DLD1 (cell line): ENCODE measurements at regions not wholly inside any gene's neighbourhood (a gene's known extent, or its start where the extent isn't known, plus 50 kb on each side); places are given as distances from the start of the nearest gene placed in this dataset.

Experiments
- in situ Hi-C: cut with HindIII; loops from 2 replicates; pipeline ENCODE4 v1.10.0; 2017; ENCODE audit warnings: low sequenced_read_pairs

DNA sequence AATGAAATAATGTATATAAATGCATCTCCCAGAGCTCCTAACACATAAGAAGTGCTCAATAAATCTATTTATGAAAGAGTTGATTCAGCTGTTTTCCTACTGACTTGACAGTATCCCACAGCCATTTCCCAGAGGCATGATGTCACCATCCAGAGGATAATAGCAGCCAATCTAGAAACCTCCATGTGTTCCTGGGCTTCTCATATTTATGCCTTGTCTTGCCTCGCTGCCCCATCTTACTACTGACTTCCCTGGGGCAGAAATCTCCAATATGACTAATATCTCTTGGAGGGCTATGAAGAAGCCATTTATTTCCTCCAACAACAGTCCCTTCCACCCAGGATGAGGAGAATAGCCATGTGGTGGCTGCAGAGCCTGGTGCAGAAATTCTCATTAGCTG, 115.4 kb upstream of the NAV2 start:
- in situ Hi-C loops = no loop called here

DNA sequence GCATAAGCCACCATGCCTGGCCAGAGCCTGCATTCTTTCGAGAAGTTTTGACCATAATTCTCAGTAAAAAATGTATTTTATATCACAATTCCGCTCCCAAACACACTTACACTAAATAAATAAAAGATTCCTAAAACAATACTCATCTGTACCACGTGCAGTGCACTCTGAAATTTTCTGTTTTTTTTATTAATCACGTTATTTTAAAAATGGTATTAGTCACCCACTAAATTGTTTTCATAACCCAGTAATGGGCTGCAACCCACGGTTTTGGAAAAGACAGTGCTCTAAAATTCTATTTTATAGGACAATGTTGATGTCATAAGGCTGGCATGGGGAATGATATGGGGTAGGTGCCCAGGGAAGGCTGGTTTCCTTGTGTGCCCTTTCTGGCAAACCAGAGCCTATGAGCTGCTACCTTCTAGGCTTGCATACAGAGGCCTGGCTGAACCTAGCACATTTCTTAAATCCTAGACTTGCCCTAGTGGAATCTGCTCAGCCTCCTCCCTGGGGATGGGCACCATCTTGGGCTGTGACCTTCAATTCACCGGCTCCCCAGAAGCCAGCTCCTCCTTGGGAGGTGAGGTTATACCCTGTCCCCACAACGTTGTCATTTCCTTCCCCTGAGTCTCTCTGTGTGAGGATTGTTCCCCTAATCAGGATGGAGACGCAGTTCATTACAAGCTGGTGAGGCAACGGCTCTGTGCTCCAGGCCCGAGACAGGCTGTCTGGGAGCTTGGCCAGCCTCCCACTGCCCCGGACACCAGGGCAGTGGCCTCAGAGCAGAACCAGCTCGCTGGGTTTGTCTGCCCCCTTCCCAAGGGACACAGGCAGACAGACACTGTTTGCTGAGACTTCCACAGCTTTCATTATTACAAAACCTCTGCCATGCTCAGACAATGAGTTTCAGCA, 116.5 kb upstream of the NAV2 start:
- in situ Hi-C loops = no loop called here

DNA sequence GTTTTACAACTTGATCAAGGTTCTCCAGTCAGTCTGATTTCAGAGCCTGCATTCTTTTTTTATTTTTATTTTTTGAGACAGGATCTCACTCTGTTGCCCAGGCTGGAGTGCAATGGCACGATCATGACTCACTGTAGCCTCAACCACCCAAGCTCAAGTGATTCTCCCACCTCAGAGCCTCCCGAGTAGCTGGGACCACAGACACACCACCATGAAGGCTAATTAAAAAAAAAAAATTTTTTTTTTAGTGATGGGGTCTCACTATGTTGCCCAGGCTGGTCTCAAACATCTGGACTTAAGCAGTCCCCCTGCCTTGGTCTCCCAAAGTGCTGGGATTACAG, 117.2 kb upstream of the NAV2 start:
- in situ Hi-C loops = no loop called here

DNA sequence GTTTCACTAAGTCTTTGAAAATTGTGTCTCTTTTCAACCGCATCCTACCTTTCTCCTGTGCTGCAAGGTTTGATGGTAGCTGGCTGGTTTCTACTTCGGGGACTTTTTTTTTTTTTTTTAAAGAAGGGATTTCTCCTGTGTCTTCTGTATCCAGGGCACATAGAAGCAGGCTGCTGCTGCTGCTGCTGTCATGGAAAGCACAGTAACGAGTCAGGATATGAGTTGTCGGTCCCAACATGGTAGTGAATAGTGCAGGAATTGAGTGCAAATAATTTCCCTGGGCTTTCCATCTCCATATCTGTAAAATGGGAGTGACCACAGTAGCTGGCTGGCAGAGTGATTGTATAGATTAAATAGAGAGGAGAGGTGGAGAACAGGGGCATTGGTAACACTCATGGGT, 118.3 kb upstream of the NAV2 start:
- in situ Hi-C loops = no loop called here

DNA sequence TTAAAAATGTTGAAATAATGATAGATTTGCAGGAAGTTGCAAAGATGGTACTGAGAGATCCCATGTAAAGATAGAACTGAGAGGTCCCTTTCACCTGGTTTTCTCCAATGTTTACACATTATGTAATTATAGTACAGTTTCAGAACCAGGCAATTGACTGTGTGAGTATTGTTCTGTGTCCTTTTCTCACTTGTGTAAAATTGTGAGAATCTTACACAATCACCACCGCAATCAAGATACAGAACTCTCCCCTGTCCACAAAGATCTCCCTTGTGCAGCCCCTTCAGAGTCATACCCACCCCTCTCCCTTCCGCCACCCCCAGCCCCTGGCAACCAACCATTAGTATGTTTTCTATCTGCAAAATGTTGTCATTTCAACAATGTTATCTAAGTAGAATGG, 119.8 kb upstream of the NAV2 start:
- in situ Hi-C loops = no loop called here

DNA sequence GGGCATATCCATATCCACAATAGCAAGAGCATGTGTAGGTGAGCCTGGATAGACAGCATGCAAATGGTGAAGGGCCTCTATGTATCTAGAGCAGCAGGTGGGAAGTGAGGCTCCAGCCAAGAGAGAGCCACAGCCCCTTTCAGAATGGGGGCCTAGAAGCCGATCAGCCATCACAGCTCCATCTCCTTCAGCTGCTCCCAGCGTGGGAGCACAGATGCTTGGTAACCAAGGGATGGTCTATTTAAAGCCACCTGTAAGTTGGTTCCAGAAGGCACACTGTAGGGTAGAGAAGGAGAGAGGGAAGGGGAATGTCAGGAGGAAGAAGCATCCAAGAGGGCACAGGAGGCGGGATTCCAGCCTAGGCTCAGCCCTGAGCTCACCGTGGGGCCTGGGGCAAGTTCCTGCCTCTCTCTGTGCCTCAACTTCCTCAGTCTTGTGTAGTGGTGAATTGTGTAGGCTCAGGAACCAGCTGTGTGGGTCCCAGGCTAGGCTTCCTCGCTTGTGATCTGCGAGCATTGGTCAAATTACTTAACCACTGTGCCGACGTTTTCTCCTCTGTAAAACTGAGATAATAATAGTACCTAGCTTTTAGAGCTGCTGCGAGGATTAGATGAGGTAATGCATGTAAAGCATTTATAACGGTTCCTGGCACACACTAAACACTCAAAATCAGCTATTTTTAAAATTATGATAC, 122.9 kb upstream of the NAV2 start:
- in situ Hi-C loops = no loop called here

DNA sequence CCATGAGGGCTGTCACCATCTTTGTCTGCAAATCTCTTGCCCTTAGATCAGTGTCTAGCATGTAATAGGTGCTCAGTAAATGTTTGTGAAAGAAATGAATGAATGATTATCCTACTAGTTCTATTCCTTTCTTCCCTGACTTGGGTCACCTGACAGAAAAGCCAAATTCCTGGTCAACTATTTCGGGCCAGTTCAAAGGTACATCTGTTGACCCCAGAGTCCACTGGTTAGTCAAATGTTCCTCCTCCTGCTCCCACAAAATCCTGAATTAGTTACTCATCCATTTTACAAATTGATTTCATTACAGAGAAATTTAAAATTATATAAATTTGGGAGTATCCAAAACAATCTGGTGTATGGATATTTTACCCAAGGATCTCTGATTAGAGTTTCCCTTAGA, 124.7 kb upstream of the NAV2 start:
- in situ Hi-C loops = no loop called here

DNA sequence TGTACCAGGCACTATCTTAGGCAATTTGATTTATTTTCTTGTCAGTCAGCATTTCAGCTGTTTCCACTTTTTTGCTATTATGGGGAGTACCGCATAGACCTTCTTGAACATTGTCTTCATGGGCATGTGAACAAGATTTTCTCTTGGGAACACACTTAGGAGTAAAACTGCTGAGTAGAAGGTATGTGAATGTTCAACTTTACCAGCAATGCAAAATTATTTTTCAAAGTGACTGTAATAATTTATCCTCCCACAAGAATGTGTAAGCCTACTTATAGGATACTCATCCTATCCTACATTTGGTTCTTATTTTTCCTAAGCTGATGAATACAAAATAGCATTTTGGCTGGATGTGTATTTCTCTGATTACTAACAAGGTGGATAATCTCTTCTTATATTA, 132.0 kb upstream of the NAV2 start:
- in situ Hi-C loops = no loop called here

DNA sequence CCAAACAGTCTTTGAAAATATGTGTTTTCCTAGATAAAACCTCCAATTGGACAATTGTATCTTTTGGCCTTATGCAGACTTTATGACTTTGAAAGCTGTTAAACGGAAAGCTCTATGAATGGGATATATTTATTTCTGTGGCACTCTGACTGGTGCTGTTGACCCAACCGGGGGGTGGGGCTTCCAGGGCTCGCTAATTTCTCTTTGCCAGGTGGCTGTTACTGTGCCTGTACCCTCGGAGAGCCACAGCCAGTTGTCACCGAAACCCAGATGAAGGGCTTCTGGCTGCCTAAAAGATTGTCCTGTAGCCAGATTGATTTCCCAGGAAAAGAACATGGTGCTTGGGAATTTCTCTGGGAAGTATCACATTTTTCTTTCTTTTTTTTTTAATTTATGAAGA, 132.7 kb upstream of the NAV2 start:
- in situ Hi-C loops = no loop called here

DNA sequence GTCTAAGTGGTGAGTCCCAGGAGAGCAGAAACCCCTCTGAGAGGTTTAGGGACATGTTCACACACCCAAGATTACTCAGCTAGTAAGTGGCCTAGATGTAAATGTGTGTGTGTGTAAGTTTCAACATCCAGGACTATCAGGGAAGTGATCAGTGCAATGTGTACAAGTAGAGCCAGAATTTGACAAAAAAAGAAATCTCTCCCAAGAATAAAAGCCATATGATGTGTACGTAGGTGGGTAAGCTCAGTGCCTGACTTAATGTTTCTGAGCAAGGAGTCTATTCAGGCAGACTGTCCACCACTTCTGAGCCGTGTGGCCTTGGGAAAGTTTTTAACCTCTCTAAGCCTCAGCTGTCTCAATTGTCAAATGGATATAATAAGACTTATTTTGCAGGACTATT, 133.8 kb upstream of the NAV2 start:
- in situ Hi-C loops = no loop called here

DNA sequence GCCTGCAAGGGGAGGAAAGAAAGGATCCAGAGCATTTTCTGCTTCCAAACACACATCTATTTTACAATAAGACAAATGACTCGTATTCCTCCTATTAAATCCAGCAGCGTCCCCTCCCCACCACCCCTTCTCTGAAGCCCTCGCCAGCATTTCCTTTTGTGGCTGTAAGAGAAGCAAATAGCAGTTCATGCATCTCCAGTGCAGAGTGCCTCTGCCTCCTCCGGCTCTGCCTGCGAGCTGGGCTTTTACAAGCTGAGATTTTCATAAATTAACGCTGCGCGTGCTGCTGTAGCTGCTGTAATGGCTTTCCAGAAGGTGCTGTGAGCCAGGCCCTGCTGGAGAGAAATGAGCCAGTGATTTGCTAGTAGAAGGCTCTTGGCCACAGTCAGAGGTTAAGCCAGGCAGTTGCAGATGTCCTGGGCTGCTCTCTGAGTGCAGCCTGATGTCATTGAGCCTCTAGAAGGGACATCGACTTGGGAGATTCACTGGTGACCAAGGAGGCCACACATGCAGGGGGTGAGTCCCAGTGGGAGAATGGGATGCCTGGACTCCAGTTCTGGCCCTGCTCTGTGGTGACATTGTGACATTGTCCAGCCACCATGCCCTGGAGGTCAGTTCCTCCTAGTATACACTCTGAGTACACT, 134.5 kb upstream of the NAV2 start:
- in situ Hi-C loops = no loop called here

DNA sequence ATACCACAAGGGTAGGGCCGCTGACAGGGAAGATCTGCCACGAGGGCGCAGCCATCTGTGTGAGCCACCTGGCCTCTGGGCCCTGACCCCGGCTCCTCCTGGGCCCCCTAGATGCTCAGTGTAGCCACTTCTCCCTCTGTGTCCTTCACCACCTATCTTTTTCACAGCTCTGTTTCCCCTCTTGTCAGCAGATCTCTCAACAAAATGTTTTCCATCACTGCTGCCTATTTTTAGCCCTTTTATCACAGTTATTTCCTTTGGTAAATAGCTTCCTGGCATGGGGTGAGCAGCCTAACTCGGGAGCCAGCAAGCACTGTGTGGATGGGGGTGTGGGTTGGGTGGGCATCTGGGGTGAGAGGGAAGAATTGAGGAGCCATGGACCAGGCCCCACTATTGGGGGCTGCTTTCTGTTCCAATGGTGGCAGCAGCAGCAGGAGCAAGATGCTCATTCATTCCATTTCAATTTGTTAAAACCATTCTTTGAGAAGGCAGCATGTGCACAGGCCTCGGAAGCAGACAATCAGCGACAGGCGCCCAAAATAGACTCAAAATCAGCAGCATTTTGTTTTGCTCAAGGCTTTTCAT, 135.2 kb upstream of the NAV2 start:
- in situ Hi-C loops = no loop called here

DNA sequence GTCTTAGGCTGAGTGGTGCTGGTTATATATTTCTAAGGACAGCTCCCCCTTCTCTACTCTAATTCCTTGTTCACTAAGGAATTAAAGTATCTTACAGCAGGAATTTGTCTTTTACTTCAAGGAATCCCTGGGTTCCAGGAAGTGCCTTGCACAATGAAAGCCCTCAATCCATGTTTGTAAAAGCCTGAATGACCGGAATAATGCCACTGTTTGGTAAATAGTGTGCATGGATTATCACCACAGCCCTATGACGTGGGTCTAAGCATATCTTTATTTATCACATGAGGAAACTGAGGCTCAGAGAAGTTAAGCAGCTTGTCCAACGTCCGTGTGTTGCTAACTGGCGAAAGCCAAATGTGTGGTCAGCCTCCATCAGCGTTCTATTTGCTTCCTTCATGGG, 135.7 kb upstream of the NAV2 start:
- in situ Hi-C loops = no loop called here

DNA sequence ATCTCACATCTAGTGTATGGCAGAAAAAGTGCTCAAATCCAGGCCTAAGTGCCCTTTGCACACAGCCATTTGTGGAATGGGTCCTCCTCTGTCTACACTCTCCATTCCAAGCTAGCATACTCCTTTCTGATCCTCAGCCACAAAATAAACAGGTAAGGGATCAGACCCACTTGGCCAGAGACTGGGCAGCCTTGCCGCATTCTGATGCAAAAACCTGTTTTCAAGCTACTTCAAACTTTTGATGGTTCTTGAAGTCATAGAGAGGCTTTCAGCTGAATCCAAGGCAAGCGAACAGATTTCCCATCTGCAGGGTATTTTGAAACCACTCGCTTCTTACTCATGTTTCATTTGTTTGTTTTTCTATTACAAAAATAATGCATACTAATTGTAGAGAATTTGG, 136.6 kb upstream of the NAV2 start:
- in situ Hi-C loops = no loop called here

DNA sequence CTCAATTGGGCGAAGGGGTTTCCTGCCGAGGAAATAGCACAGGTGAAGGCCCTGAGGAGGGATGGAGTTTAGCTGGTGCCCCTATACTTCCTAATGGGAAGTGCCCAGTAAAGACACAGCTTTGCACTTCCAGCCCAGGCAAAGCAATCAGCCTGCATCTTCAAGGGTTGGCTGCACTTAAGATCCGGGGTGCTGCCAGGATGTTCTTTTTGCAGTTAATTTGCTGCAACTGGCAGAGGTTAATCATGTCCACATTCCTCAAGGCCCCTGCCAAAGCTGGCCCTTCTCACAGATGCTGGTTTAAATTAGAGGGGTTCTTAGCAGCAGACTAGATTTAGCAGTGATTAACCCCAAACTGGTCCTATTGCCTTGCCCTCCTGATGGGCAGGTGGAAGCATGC, 137.7 kb upstream of the NAV2 start:
- in situ Hi-C loops = loop anchor here (25.0 kb wide), 1 partner anchor 312 kb away; no protein-coding TSS in a partner anchor

DNA sequence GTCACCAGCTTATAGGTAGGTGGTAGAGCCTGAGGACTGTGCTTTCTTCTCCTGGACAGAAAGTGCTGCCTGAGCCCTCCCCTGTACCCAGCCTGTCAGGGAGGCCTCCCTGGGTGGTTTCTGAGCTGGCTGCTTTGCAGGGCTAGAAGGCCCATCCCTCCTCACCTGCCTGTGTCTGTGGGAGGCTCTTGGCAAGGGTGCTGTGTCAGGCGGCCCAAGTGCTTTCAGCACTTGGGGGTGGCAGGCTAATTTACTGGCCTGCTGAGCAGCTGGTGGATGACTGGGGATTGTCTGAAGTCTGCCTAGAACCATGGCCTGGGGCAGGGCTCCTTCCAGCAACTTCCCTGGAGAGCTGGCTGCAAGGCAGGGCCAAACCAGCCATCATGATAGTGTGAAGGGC, 139.0 kb upstream of the NAV2 start:
- in situ Hi-C loops = loop anchor here (25.0 kb wide), 1 partner anchor 314 kb away; no protein-coding TSS in a partner anchor

DNA sequence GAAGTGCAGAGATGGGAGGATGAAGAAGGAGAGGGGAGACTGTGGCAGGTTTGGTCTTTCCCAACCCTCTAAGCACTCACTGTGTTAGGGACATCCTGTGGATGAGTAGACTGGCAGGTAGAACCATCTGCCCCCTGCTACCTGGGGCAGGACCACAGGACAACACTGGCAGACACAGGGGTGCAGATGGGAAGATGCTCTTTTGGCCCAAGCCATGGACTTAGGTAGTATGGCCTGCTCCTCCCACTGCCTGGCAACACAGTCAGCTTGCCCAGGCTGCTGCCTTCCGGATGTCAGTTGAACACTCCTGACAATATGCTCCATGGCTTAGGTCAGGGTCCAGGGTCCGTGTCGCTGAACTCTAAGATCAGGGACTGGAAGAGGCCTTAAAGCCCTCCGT, 140.7 kb upstream of the NAV2 start:
- in situ Hi-C loops = loop anchor here (25.0 kb wide), 1 partner anchor 315 kb away; no protein-coding TSS in a partner anchor

DNA sequence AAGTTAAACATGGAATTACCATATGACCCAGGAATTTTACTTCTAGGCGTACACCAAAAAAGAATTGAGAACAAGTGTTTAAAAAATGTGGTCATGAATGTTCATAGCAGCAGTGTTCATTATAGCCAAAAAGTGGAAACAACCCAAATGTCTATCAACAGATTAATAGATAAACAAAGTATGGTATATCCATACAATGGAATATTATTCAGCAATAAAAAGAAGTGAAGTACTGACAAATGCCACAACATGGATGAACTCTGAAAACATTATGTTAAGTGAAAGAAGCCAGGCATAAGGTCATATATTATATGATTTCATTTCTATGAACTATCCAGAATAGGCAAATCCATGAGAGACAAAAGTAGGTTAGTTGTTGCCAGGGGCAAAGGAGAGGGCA, 141.7 kb upstream of the NAV2 start:
- in situ Hi-C loops = loop anchor here (25.0 kb wide), 1 partner anchor 316 kb away; no protein-coding TSS in a partner anchor

DNA sequence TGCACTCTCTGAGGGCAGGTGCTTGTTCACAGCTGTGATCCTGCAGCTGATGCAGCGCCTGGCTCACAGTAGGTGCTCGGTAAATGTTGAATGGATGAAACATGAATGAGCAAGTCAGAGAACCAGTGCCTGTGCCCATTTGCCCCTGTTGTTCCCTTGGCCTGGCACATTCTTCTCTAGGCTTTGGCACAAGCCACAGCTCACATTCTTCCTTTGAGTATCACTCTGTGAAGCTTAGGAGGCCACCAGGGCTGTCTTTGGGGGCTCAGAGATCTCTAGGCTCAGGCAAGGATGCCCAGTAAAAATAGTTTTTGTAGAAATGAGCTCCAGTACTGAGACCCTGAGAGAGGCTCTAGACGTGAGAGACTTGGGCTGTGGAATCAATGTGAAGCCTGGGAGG, 144.6 kb upstream of the NAV2 start:
- in situ Hi-C loops = loop anchor here (25.0 kb wide), 1 partner anchor 319 kb away; no protein-coding TSS in a partner anchor

DNA sequence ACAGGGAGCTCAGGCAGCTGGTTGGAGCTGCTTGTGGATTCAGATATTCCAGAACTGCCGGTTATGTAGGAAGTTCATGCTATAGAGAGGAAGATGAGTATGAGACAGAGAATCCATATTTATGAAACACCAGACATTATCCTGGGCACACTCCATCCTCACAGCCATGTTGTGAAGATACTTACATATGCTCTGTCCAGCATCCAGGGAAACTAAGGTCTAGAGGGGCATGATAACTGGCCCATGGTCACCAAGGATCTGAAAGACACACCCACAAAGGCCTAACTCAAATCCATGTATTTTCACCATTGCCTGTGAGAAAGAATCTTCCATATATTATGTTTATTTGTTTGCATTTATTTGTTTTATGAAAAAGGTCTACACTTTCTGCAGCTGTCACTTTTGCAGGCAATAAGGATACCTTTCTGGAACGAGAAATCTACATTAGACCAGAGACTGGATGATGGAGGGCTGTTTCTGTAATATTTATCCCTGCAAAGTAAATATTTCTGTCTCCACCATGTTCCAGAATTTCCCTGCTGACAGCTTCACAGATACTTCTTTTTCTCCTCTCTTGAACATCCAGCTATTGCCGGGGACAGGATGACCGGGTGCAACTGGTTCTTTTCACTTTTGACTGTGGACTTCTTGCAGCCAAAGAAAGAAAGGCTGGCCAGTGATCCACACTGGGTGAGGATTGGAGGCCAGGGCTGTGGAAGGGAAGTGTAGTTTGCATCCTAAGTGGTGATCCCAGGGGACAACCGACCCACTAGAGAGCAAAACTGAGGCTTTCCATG, 145.9 kb upstream of the NAV2 start:
- in situ Hi-C loops = loop anchor here (25.0 kb wide), 1 partner anchor 321 kb away; no protein-coding TSS in a partner anchor
